ENCODE measurements at regions not wholly inside any gene's neighbourhood (a gene's known extent, or its start where the extent isn't known, plus 50 kb on each side); places are given as distances from the start of the nearest gene placed in this dataset.
"Not testable (repeated sequence)": the region's sequence is repeated elsewhere in the genome, so short reads cannot be mapped to it uniquely, and the experiment has no call there.

- DNase-seq = no peak
Measured at GRCh38 chr2:217360781-217361482, 501.1 kb upstream of the TNP1 start.

- DNase-seq = no peak
Measured at GRCh38 chr2:217360111-217360510, 500.2 kb upstream of the TNP1 start.

- DNase-seq = no peak
Measured at GRCh38 chr2:217357886-217358620, 498.2 kb upstream of the TNP1 start.

GRCh38 chr2:217356781-217357180 lies 496.9 kb upstream of the TNP1 start:
- DNase-seq = no peak

GRCh38 chr2:217356142-217356541 lies 496.3 kb upstream of the TNP1 start:
- no peak for DNase-seq

GRCh38 chr2:217353591-217353990 lies 493.7 kb upstream of the TNP1 start:
- no peak for DNase-seq

GRCh38 chr2:217351378-217351777 lies 491.5 kb upstream of the TNP1 start:
- no peak for DNase-seq

GRCh38 chr2:217349251-217349650 lies 489.4 kb upstream of the TNP1 start:
- DNase-seq = no peak

GRCh38 chr2:217347630-217348029 lies 487.8 kb upstream of the TNP1 start:
- not testable (repeated sequence) for DNase-seq

GRCh38 chr2:217346043-217346442 lies 486.2 kb upstream of the TNP1 start:
- not testable (repeated sequence) for DNase-seq

- no peak for DNase-seq
Measured at GRCh38 chr2:217340899-217341298, 481.0 kb upstream of the TNP1 start.

- no peak for DNase-seq
Measured at GRCh38 chr2:217340176-217340575, 480.3 kb upstream of the TNP1 start.

- no peak for DNase-seq
Measured at GRCh38 chr2:217339753-217340152, 479.9 kb upstream of the TNP1 start.

GRCh38 chr2:217338306-217338916 lies 478.5 kb upstream of the TNP1 start:
- DNase-seq = no peak

- DNase-seq = no peak
Measured at GRCh38 chr2:217337771-217338170, 477.9 kb upstream of the TNP1 start.

GRCh38 chr2:217336694-217337093 lies 476.8 kb upstream of the TNP1 start:
- DNase-seq = no peak

GRCh38 chr2:217335341-217335966 lies 475.6 kb upstream of the TNP1 start:
- no peak for DNase-seq

- no peak for DNase-seq
Measured at GRCh38 chr2:217334561-217334960, 474.7 kb upstream of the TNP1 start.

GRCh38 chr2:217332866-217333265 lies 473.0 kb upstream of the TNP1 start:
- no peak for DNase-seq

- no peak for DNase-seq
Measured at GRCh38 chr2:217332417-217332791, 472.5 kb upstream of the TNP1 start.

- no peak for DNase-seq
Measured at GRCh38 chr2:217331523-217332416, 471.9 kb upstream of the TNP1 start.

GRCh38 chr2:217330647-217331046 lies 470.8 kb upstream of the TNP1 start:
- no peak for DNase-seq

- DNase-seq = no peak
Measured at GRCh38 chr2:217329023-217329431, 469.2 kb upstream of the TNP1 start.
